ENCODE measurements at regions not wholly inside any gene's neighbourhood (a gene's known extent, or its start where the extent isn't known, plus 50 kb on each side); places are given as distances from the start of the nearest gene placed in this dataset.

- Histone ChIP-seq H3K4me3 (ENCODE audit: low read length) (no peak overlapping the region), H3K4me1 (ENCODE audit: control insufficient read depth, insufficient read depth, low read length) (peaks cover 4% of the 10 kb centered on the region), H3K9me3 (replicated peaks; ENCODE audit: low read length) (no peaks in the 10 kb centered on the region), H3K4me2 (ENCODE audit: low read length) (peak overlapping the region; percentile 57), H3K9ac (ENCODE audit: low read depth, low read length) (no peak overlapping the region), H3K36me3 (ENCODE audit: insufficient read depth, low read length) (no peaks in the 10 kb centered on the region), H3K27me3 (ENCODE audit: control insufficient read depth, insufficient read depth, low read length) (peaks cover 9% of the 10 kb centered on the region)
Observed at GRCh38 chr3:5071061-5071460, 51.0 kb upstream of the ARL8B start.

- no peak overlapping the region for H3K4me3 ChIP-seq (ENCODE audit: low read length)
- no peaks in the 10 kb centered on the region for H3K36me3 ChIP-seq (ENCODE audit: insufficient read depth, low read length)
- H3K9me3 ChIP-seq (replicated peaks; ENCODE audit: low read length), result no peaks in the 10 kb centered on the region
- peaks cover 4% of the 10 kb centered on the region for H3K4me1 ChIP-seq (ENCODE audit: control insufficient read depth, insufficient read depth, low read length)
- H3K9ac ChIP-seq (ENCODE audit: low read depth, low read length), result no peak overlapping the region
- H3K27me3 ChIP-seq (ENCODE audit: control insufficient read depth, insufficient read depth, low read length), result peaks cover 9% of the 10 kb centered on the region
- no peak overlapping the region for H3K4me2 ChIP-seq (ENCODE audit: low read length)
Observed at GRCh38 chr3:5072100-5072816, 49.8 kb upstream of the ARL8B start.
